Ishikawa (cell line): ENCODE measurements at regions not wholly inside any gene's neighbourhood (a gene's known extent, or its start where the extent isn't known, plus 50 kb on each side); places are given as distances from the start of the nearest gene placed in this dataset.

Experiments used
- CEBPB ChIP-seq: IDR thresholded peaks from 2 replicates; pipeline ENCODE4 v1.6.1; 2012
- CREB1 ChIP-seq: IDR thresholded peaks from 2 replicates; pipeline ENCODE4 v1.6.1; 2012; ENCODE audit warnings: low read depth
- EGR1 ChIP-seq: IDR thresholded peaks from 2 replicates; pipeline ENCODE4 v1.6.1; 2012
- EP300 ChIP-seq: IDR thresholded peaks from 2 replicates; pipeline ENCODE4 v1.6.1; 2012; ENCODE audit warnings: borderline replicate concordance
- FOXM1 ChIP-seq: IDR thresholded peaks from 2 replicates; pipeline ENCODE4 v1.6.1; 2012; ENCODE audit warnings: low read depth, borderline replicate concordance
- NFIC ChIP-seq: IDR thresholded peaks from 2 replicates; pipeline ENCODE4 v1.6.1; 2012
- RAD21 ChIP-seq: IDR thresholded peaks from 2 replicates; pipeline ENCODE4 v1.6.1; 2012; ENCODE audit warnings: low read depth
- REST ChIP-seq: IDR thresholded peaks from 2 replicates; pipeline ENCODE4 v1.6.1; 2012; ENCODE audit warnings: low read depth, mild to moderate bottlenecking
- TAF1 ChIP-seq: IDR thresholded peaks from 2 replicates; pipeline ENCODE4 v1.6.1; 2012; ENCODE audit warnings: low read depth, mild to moderate bottlenecking
- TCF12 ChIP-seq: IDR thresholded peaks from 2 replicates; pipeline ENCODE4 v1.6.1; 2012; ENCODE audit warnings: low read depth
- TEAD4 ChIP-seq: IDR thresholded peaks from 2 replicates; pipeline ENCODE4 v1.6.1; 2012
- USF1 ChIP-seq: IDR thresholded peaks from 2 replicates; pipeline ENCODE4 v1.6.1; 2012
- YY1 ChIP-seq: IDR thresholded peaks from 2 replicates; pipeline ENCODE4 v1.6.1; 2012; ENCODE audit warnings: low read depth
- ZBTB7A ChIP-seq: IDR thresholded peaks from 2 replicates; pipeline ENCODE4 v1.6.1; 2012; ENCODE audit warnings: low read depth
- TF ChIP-seq, protein P1 (sequence below): IDR thresholded peaks from 2 replicates; pipeline ENCODE4 v1.6.1; 2012

- TF ChIP-seq USF1 (no peak), REST (no peak), TEAD4 (no peak), CEBPB (no peak), ZBTB7A (no peak), TCF12 (no peak), YY1 (no peak), RAD21 (no peak), NFIC (no peak), EP300 (no peak), TAF1 (no peak), EGR1 (no peak), CREB1 (no peak), FOXM1 (no peak)
- TF ChIP-seq, protein P1, sequence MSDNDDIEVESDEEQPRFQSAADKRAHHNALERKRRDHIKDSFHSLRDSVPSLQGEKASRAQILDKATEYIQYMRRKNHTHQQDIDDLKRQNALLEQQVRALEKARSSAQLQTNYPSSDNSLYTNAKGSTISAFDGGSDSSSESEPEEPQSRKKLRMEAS, result no peak
Measured at GRCh38 chr5:118379470-118379869, 608.9 kb downstream of the DTWD2 start.

DNA sequence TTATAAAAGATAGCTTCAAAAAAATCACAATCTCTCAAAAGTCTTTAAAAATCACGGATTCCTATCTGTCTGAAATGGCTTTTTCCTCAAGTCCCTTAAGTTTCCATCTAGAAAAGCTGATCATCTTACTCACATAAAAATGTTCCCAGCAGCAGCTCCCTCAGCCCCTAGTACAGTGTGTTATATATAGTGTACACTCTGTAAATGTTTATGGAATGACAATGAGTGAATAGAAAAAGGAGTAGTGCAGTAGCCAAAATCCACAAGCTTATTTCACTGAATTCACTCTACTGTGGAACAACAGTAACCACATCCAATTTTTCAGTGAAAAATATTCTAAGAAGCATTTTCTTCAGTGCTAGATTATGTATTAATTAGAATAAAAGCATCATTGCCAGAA is 609.4 kb downstream of the DTWD2 start:
- TF ChIP-seq, protein P1, result no peak
- no peak for TF ChIP-seq REST
- no peak for TF ChIP-seq USF1
- TF ChIP-seq CEBPB, result no peak
- TF ChIP-seq RAD21, result no peak
- no peak for TF ChIP-seq EP300
- TF ChIP-seq NFIC, result no peak
- TF ChIP-seq TEAD4, result no peak
- no peak for TF ChIP-seq FOXM1
- TF ChIP-seq TCF12, result no peak
- TF ChIP-seq TAF1, result no peak
- no peak for TF ChIP-seq CREB1

GRCh38 chr5:118377420-118377819 is 610.9 kb downstream of the DTWD2 start:
- TF ChIP-seq RAD21, result no peak
- no peak for TF ChIP-seq USF1
- TF ChIP-seq EGR1, result no peak
- no peak for TF ChIP-seq TEAD4
- TF ChIP-seq ZBTB7A, result no peak
- no peak for TF ChIP-seq TAF1
- TF ChIP-seq, protein P1, result no peak
- no peak for TF ChIP-seq CREB1

GRCh38 chr5:118371973-118372831 is 616.1 kb downstream of the DTWD2 start:
- TF ChIP-seq NFIC (no peak), CEBPB (no peak), TAF1 (no peak), RAD21 (no peak), USF1 (no peak), TEAD4 (no peak), ZBTB7A (no peak), YY1 (no peak), REST (no peak)
- TF ChIP-seq, protein P1, result no peak
